Tibial nerve (tissue), 4 donors: ENCODE measurements at regions not wholly inside any gene's neighbourhood (a gene's known extent, or its start where the extent isn't known, plus 50 kb on each side); places are given as distances from the start of the nearest gene placed in this dataset.

Experiments used
- DNase-seq, 2 donors: peaks; one replicate each; pipeline ENCODE4 v3.0.0-alpha.2; 2019; ENCODE audit warnings: low spot score in 2 of 2
- H3K27ac ChIP-seq, 4 donors: fragments of 200-600 bp; sonication (generic) in 3 of 4; one replicate each; pipeline ENCODE4 v1.5.1; 2017 to 2019; ENCODE audit warnings: mild to moderate bottlenecking in 1 of 4
- H3K27me3 ChIP-seq, 2 donors: fragments of 200-600 bp; sonication (generic) in 1 of 2; one replicate each; pipeline versions ENCODE4 v1.5.1 to v1.6.0; 2017 to 2019
- H3K36me3 ChIP-seq, 3 donors: fragments of 200-600 bp; sonication (generic); one replicate each; pipeline ENCODE4 v1.5.1; 2018 to 2019
- H3K4me1 ChIP-seq, 4 donors: fragments of 200-600 bp; sonication (generic) in 3 of 4; one replicate each; pipeline ENCODE4 v1.5.1; 2017 to 2019
- H3K4me3 ChIP-seq, 4 donors: fragments of 200-600 bp; sonication (generic) in 3 of 4; one replicate each; pipeline ENCODE4 v1.5.1; 2017 to 2019; ENCODE audit warnings: mild to moderate bottlenecking in 1 of 4, moderate library complexity in 1 of 4
- H3K9me3 ChIP-seq, 4 donors: fragments of 200-600 bp; sonication (generic) in 3 of 4; one replicate each; pipeline ENCODE4 v1.5.1; 2017 to 2019
- CTCF ChIP-seq, 5 experiments: fragments of 200-600 bp in 3 of 5; fragments of 450-650 bp in 2 of 5; sonication (generic) in 3 of 5; IDR thresholded peaks; one replicate each; pipeline ENCODE4 v1.5.1; 2016 to 2019; ENCODE audit warnings: antibody characterized with exemption in 5 of 5, mild to moderate bottlenecking in 3 of 5, moderate library complexity in 2 of 5
- EP300 ChIP-seq, 2 donors: sonication (generic); formaldehyde crosslinking; IDR thresholded peaks; one replicate each; pipeline ENCODE4 v1.6.1; 2017; ENCODE audit warnings: antibody characterized with exemption in 2 of 2, mild to moderate bottlenecking in 1 of 2
- POLR2A ChIP-seq, 2 donors: fragments of 450-650 bp; IDR thresholded peaks; one replicate each; pipeline ENCODE4 v1.6.1; 2017; ENCODE audit warnings: antibody characterized with exemption in 2 of 2, mild to moderate bottlenecking in 2 of 2, moderate library complexity in 2 of 2
- WGBS, 2 donors: methylation state at CpG; one replicate each; pipeline ENCODE4 v1.1.5; 2018; 5-methylcytosine and 5-hydroxymethylcytosine counted together

GRCh38 chr19:28815257-28815656 lies 397.7 kb downstream of the UQCRFS1 start:
- Histone ChIP-seq H3K4me1 (no peaks in the 10 kb centered on the region), H3K27me3 (no peaks in the 10 kb centered on the region), H3K4me3 (no peak overlapping the region), H3K36me3 (no peaks in the 10 kb centered on the region), H3K9me3 (no peaks in the 10 kb centered on the region), H3K27ac (no peak overlapping the region)
- WGBS, 2 donors, result 50 to 66% methylated on average over 2 of the region's 2 CpGs
- no peak for TF ChIP-seq POLR2A (IDR thresholded peaks at IDR 0.05)
- no peak for DNase-seq

GRCh38 chr19:28794301-28794700 lies 418.6 kb downstream of the UQCRFS1 start:
- Histone ChIP-seq H3K27ac (no peak overlapping the region), H3K27me3 (peaks cover 0 to 15% of the 10 kb centered on the region in 2 donors), H3K4me3 (no peak overlapping the region), H3K9me3 (peaks cover 0 to 28% (median 0%) of the 10 kb centered on the region in 4 donors), H3K36me3 (peaks cover 0 to 6% (median 0%) of the 10 kb centered on the region in 3 donors), H3K4me1 (no peaks in the 10 kb centered on the region)
- TF ChIP-seq CTCF (IDR thresholded peaks at IDR 0.05), result no peak
- TF ChIP-seq POLR2A (IDR thresholded peaks at IDR 0.05), result no peak
- TF ChIP-seq EP300 (IDR thresholded peaks at IDR 0.05), result no peak
- 73 to 83% methylated on average over 3 of the region's 3 CpGs for WGBS, 2 donors
- no peak for DNase-seq

- peak overlapping the region in 1 of 4 donors; percentile 3 for H3K4me3 ChIP-seq
- 1 to 6% methylated on average over 53 to 69 of the region's 97 CpGs for WGBS, 2 donors
- H3K27me3 ChIP-seq, result peaks cover 0 to 15% of the 10 kb centered on the region in 2 donors
- DNase-seq, result no peak
- H3K9me3 ChIP-seq, result peaks cover 0 to 28% (median 0%) of the 10 kb centered on the region in 4 donors
- TF ChIP-seq CTCF (IDR thresholded peaks at IDR 0.05) (no peak), POLR2A (IDR thresholded peaks at IDR 0.05) (no peak), EP300 (IDR thresholded peaks at IDR 0.05) (no peak)
- no peak overlapping the region for H3K27ac ChIP-seq
- peaks cover 0 to 6% (median 0%) of the 10 kb centered on the region in 3 donors for H3K36me3 ChIP-seq
- no peaks in the 10 kb centered on the region for H3K4me1 ChIP-seq
These were observed 419.4 kb downstream of the UQCRFS1 start for GRCh38 chr19:28793391-28794168.

GRCh38 chr19:28785971-28786370 lies 427.0 kb downstream of the UQCRFS1 start:
- peaks cover 0 to 31% (median 9%) of the 10 kb centered on the region in 4 donors for H3K9me3 ChIP-seq
- no peaks in the 10 kb centered on the region for H3K4me1 ChIP-seq
- H3K27ac ChIP-seq, result no peak overlapping the region
- DNase-seq, result no peak
- no peak overlapping the region for H3K4me3 ChIP-seq
- no peaks in the 10 kb centered on the region for H3K27me3 ChIP-seq
- no peaks in the 10 kb centered on the region for H3K36me3 ChIP-seq
- TF ChIP-seq CTCF (IDR thresholded peaks at IDR 0.05), result no peak
- no peak for TF ChIP-seq EP300 (IDR thresholded peaks at IDR 0.05)
- no peak for TF ChIP-seq POLR2A (IDR thresholded peaks at IDR 0.05)
- WGBS, 2 donors, result 27 to 50% methylated on average over 3 of the region's 3 CpGs

GRCh38 chr19:28764066-28764465 lies 448.9 kb downstream of the UQCRFS1 start:
- no peak for DNase-seq
- Histone ChIP-seq H3K4me1 (no peaks in the 10 kb centered on the region), H3K4me3 (no peak overlapping the region), H3K27me3 (no peaks in the 10 kb centered on the region), H3K27ac (no peak overlapping the region), H3K9me3 (peaks cover 0 to 45% (median 12%) of the 10 kb centered on the region in 4 donors), H3K36me3 (no peaks in the 10 kb centered on the region)
- no peak for TF ChIP-seq EP300 (IDR thresholded peaks at IDR 0.05)
- no peak for TF ChIP-seq CTCF (IDR thresholded peaks at IDR 0.05)
- TF ChIP-seq POLR2A (IDR thresholded peaks at IDR 0.05), result no peak
